ENCODE measurements at regions not wholly inside any gene's neighbourhood (a gene's known extent, or its start where the extent isn't known, plus 50 kb on each side); places are given as distances from the start of the nearest gene placed in this dataset.

DNA sequence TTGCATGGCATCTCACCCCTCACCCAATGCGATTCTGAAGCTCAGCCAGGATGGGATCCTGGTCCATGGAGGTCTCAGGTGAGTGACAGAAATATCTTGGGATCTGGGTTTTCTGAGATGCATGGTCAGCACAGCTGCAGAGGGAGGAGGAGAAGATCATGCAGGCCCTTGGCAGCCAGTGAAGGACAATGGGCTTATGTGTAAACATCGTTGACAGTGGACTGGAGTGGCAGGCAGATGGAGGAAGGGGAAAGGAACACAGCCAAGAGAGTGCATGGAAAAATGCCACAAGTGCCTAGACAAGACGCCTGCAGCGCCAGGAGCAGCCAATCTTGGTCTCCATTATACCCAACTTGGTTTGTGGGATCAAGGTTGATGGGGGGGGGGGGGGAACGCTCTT, 347.9 kb downstream of the MCTP2 start:
- no peaks in the 10 kb centered on the region for H3K27me3 ChIP-seq (ENCODE audit: low read depth)
- no peaks in the 10 kb centered on the region for H3K9me3 ChIP-seq
- ATAC-seq (no peak), DNase-seq (no peak)
- intact Hi-C loops (cut with DNase I): no loop called here
- TF ChIP-seq, protein P1, sequence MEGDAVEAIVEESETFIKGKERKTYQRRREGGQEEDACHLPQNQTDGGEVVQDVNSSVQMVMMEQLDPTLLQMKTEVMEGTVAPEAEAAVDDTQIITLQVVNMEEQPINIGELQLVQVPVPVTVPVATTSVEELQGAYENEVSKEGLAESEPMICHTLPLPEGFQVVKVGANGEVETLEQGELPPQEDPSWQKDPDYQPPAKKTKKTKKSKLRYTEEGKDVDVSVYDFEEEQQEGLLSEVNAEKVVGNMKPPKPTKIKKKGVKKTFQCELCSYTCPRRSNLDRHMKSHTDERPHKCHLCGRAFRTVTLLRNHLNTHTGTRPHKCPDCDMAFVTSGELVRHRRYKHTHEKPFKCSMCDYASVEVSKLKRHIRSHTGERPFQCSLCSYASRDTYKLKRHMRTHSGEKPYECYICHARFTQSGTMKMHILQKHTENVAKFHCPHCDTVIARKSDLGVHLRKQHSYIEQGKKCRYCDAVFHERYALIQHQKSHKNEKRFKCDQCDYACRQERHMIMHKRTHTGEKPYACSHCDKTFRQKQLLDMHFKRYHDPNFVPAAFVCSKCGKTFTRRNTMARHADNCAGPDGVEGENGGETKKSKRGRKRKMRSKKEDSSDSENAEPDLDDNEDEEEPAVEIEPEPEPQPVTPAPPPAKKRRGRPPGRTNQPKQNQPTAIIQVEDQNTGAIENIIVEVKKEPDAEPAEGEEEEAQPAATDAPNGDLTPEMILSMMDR (IDR thresholded peaks at IDR 0.05): no peak
- H3K36me3 ChIP-seq: no peaks in the 10 kb centered on the region
- H3K4me3 ChIP-seq: no peak overlapping the region
- H3K27ac ChIP-seq: no peak overlapping the region
- H3K4me1 ChIP-seq: no peaks in the 10 kb centered on the region

DNA sequence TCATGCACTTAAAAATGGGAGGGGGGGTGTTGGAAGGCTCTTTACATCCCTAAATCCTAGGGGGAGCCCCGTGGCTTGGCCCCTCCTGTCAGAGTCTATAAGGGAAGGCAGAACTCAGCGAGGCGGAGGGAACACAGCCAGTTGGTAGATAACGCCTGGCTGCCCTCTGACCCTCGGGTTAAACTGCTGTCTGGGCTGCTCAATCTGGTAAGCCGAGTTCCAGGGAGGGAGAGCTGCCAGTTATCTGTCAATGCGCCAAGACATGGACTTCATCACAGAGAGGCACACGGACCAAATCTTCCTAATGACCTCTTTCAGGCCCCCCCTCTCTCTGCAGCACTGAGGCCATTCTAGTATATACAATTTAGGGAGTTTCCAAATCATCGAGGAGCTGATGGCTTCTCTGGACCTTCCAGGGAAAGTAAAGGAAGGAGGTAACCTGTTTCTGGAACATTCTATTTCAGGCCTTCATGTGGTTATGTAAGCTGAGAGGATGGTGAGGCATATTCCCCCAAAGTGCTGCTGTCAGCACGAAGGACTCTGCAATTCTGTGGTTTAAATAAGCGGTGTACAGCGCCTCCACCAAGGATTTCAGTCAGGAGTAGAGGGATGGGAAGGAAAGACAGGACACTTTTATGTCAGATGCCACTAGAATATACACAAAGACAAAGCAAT, 349.0 kb downstream of the MCTP2 start:
- DNase-seq: no peak
- TF ChIP-seq, protein P1 (IDR thresholded peaks at IDR 0.05): no peak

DNA sequence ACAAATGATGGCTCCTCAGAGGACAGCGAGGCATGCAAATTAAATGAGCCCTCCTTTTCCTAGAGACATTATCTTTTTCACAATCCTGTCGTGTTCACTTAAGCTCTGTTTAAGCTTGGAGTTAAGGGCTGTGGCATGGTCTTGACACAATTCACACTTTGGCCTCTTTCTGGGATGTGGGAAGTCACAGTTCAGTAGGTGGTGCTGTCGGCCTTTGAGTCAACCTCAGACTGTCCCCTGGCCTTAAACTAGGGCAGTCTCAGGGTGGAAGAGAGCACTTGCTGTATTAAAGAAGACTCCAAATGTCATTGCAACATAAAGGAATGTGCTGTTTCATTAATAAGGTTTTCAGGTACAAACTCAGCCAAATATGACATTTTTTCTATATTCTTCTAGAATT, 351.0 kb downstream of the MCTP2 start:
- no peaks in the 10 kb centered on the region for H3K4me1 ChIP-seq
- intact Hi-C loops (cut with DNase I): no loop called here
- no peak overlapping the region for H3K27ac ChIP-seq
- H3K27me3 ChIP-seq (ENCODE audit: low read depth): no peaks in the 10 kb centered on the region
- no peaks in the 10 kb centered on the region for H3K9me3 ChIP-seq
- TF ChIP-seq, protein P1 (IDR thresholded peaks at IDR 0.05): peak; percentile 49
- no peak overlapping the region for H3K4me3 ChIP-seq
- peak; percentile 32 to 37 for ATAC-seq
- H3K36me3 ChIP-seq: no peaks in the 10 kb centered on the region
- DNase-seq: no peak

More for the DNA sequence above, 349.0 kb downstream of the MCTP2 start:
- no peaks in the 10 kb centered on the region for H3K27me3 ChIP-seq (ENCODE audit: low read depth)
- no peak overlapping the region for H3K27ac ChIP-seq
- intact Hi-C loops (cut with DNase I): no loop called here
- no peak overlapping the region for H3K4me3 ChIP-seq
- H3K9me3 ChIP-seq: no peaks in the 10 kb centered on the region
- no peaks in the 10 kb centered on the region for H3K4me1 ChIP-seq
- no peak for ATAC-seq
- no peaks in the 10 kb centered on the region for H3K36me3 ChIP-seq

DNA sequence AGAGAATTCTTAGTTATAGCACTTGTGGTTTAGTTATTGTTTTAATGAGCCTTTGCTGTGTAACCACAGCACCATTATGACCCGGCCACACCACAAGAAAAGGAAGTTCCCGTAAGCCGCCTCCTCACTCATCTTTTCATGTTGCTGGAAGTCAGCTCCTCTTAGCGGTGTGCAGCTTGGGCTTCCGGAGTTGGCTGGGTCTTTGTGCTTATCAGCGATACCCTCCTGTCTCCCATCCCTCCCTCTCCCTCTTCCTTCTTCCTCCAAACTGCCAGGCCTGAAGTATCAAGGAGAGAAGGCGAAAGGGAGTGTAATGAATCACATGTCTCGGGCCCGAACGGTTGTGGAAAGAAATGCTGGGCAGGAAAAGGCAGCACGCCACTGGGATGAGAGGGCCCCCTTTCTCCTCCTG, 353.5 kb downstream of the MCTP2 start:
- intact Hi-C loops (cut with DNase I): no loop called here
- ATAC-seq: peak in 1 of 2 donors; percentile 33
- TF ChIP-seq, protein P1 (IDR thresholded peaks at IDR 0.05): no peak
- Histone ChIP-seq H3K4me1 (no peaks in the 10 kb centered on the region), H3K9me3 (no peaks in the 10 kb centered on the region), H3K27ac (no peak overlapping the region), H3K4me3 (no peak overlapping the region), H3K36me3 (no peaks in the 10 kb centered on the region), H3K27me3 (ENCODE audit: low read depth) (no peaks in the 10 kb centered on the region)
- DNase-seq: no peak

DNA sequence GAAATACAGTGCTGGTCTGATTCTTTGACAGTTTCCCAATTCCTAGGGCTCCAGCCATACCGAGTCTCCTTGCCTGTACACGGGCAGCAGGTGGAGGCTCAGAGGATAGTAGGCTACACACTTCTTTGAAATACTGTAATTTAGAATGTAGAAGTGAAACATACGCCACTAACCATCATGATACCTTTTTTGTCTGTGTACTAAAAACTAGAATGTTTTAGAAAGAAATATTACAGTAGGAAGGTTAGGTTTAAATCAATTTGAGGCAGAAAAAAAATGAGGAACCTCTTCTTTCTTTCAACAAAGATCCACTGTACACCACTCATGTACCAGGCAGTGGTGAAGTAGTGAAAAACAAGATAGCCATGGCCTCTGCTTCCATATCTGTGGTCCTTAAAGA, 354.7 kb downstream of the MCTP2 start:
- H3K36me3 ChIP-seq: no peaks in the 10 kb centered on the region
- no peaks in the 10 kb centered on the region for H3K4me1 ChIP-seq
- DNase-seq (no peak), ATAC-seq (no peak)
- intact Hi-C loops (cut with DNase I): no loop called here
- H3K4me3 ChIP-seq: no peak overlapping the region
- H3K27me3 ChIP-seq (ENCODE audit: low read depth): no peaks in the 10 kb centered on the region
- no peak overlapping the region for H3K27ac ChIP-seq
- TF ChIP-seq, protein P1 (IDR thresholded peaks at IDR 0.05): no peak
- H3K9me3 ChIP-seq: no peaks in the 10 kb centered on the region

Measured in lower lobe of right lung (tissue), 2 donors.